SK-N-SH treated with all-trans-retinoic acid at 6 μM for 48 hours (cell line): ENCODE measurements at regions not wholly inside any gene's neighbourhood (a gene's known extent, or its start where the extent isn't known, plus 50 kb on each side); places are given as distances from the start of the nearest gene placed in this dataset.

Experiments
- ATAC-seq: fragments of 200-7000 bp; cut with Tn5 transposase; 3 replicates; pipeline ENCODE4 v1.9.1; 2020; ENCODE audit warnings: mild to moderate bottlenecking, moderate library complexity
- ARNTL ChIP-seq: fragments of 450-650 bp; formaldehyde crosslinking; IDR thresholded peaks from 2 replicates; pipeline ENCODE4 v1.5.0; 2020; ENCODE audit warnings: low read depth, mild to moderate bottlenecking, moderate library complexity, borderline replicate concordance
- BACH2 ChIP-seq: fragments of 250-450 bp; sonication (Bioruptor Pico); IDR thresholded peaks from 2 replicates; pipeline ENCODE4 v1.9.0; 2021; ENCODE audit warnings: mild to moderate bottlenecking, borderline replicate concordance
- CREB5 ChIP-seq: fragments of 250-450 bp; sonication (Bioruptor Pico); IDR thresholded peaks from 2 replicates; pipeline ENCODE4 v1.5.1; 2020; ENCODE audit warnings: low read depth, mild to moderate bottlenecking, moderate library complexity
- CSDC2 ChIP-seq: fragments of 250-450 bp; sonication (Bioruptor Pico); IDR thresholded peaks from 2 replicates; pipeline ENCODE4 v1.5.0; 2020; ENCODE audit warnings: mild to moderate bottlenecking, moderate library complexity
- GLIS3 ChIP-seq: fragments of 250-450 bp; sonication (Bioruptor Pico); IDR thresholded peaks from 2 replicates; pipeline ENCODE4 v1.5.0; 2020; ENCODE audit warnings: mild to moderate bottlenecking, moderate library complexity
- ISL1 ChIP-seq: fragments of 250-450 bp; sonication (Bioruptor Pico); IDR thresholded peaks from 2 replicates; pipeline ENCODE4 v2.1.2; 2022; ENCODE audit warnings: mild to moderate bottlenecking, moderate library complexity
- OSR1 ChIP-seq: fragments of 250-450 bp; sonication (Bioruptor Pico); IDR thresholded peaks from 2 replicates; pipeline ENCODE4 v1.8.0; 2022; ENCODE audit warnings: moderate library complexity, mild to moderate bottlenecking, inconsistent platforms
- RARB ChIP-seq: fragments of 250-450 bp; sonication (Bioruptor Pico); IDR thresholded peaks from 2 replicates; pipeline ENCODE4 v1.8.0; 2021; ENCODE audit warnings: mild to moderate bottlenecking, moderate library complexity
- TCF4 ChIP-seq: fragments of 250-450 bp; sonication (Bioruptor Pico); IDR thresholded peaks from 2 replicates; pipeline ENCODE4 v1.8.0; 2021; ENCODE audit warnings: mild to moderate bottlenecking, moderate library complexity, borderline replicate concordance
- TOX ChIP-seq: fragments of 250-450 bp; sonication (Bioruptor Pico); IDR thresholded peaks from 2 replicates; pipeline ENCODE4 v1.8.0; 2021; ENCODE audit warnings: mild to moderate bottlenecking, moderate library complexity, borderline replicate concordance
- TSHZ2 ChIP-seq: fragments of 250-450 bp; sonication (Bioruptor Pico); IDR thresholded peaks from 2 replicates; pipeline ENCODE4 v1.5.0; 2020; ENCODE audit warnings: mild to moderate bottlenecking, moderate library complexity
- ZC3H10 ChIP-seq: fragments of 250-450 bp; sonication (Bioruptor Pico); IDR thresholded peaks from 2 replicates; pipeline ENCODE4 v1.5.1; 2021; ENCODE audit warnings: mild to moderate bottlenecking, moderate library complexity
- ZNF565 ChIP-seq: fragments of 450-650 bp; formaldehyde crosslinking; conservative IDR thresholded peaks from 2 replicates; pipeline ENCODE4 v1.5.0; 2020; ENCODE audit warnings: low read depth, mild to moderate bottlenecking, moderate library complexity
- ZNF70 ChIP-seq: fragments of 450-650 bp; formaldehyde crosslinking; IDR thresholded peaks from 2 replicates; pipeline ENCODE4 v1.5.0; 2020; ENCODE audit warnings: mild to moderate bottlenecking, moderate library complexity
- ZNF8 ChIP-seq: fragments of 450-650 bp; formaldehyde crosslinking; IDR thresholded peaks from 2 replicates; pipeline ENCODE4 v1.5.0; 2020; ENCODE audit warnings: mild to moderate bottlenecking, moderate library complexity
- TF ChIP-seq, protein P1 (sequence below): fragments of 250-450 bp; sonication (Bioruptor Pico); IDR thresholded peaks from 2 replicates; pipeline ENCODE4 v1.8.0; 2021; ENCODE audit warnings: low read depth, mild to moderate bottlenecking, moderate library complexity, borderline replicate concordance
- TF ChIP-seq, protein P2 (sequence below): fragments of 250-450 bp; sonication (Bioruptor Pico); IDR thresholded peaks from 2 replicates; pipeline ENCODE4 v1.8.0; 2020; ENCODE audit warnings: mild to moderate bottlenecking, moderate library complexity, borderline replicate concordance

- no peak for ATAC-seq
- no peak for TF ChIP-seq ISL1 (CRISPR knock-in tag)
- no peak for TF ChIP-seq TCF4 (CRISPR knock-in tag)
Observed at GRCh38 chr10:130749911-130750310, 561.6 kb downstream of the TCERG1L start.

DNA sequence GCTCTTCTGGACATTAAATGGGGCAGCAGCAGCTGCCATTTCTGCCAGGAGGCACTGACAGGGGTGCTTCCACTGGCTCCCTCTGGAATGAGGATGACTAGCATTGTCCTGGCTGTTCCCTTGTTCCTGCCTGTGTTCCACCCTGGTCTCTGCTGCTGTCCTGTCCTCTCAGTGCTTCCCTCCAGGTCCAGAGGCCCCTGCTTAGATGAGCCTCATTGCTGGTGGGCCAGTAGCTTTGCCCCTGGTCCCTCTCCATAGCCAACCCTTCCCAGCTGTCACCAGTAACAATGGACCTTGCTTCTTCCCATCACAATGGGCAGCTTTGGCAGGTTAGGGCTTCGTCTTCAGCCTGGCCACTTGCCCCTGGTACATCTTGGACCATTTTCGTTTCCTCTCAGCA, 561.1 kb downstream of the TCERG1L start:
- ATAC-seq: no peak
- TF ChIP-seq, protein P1, sequence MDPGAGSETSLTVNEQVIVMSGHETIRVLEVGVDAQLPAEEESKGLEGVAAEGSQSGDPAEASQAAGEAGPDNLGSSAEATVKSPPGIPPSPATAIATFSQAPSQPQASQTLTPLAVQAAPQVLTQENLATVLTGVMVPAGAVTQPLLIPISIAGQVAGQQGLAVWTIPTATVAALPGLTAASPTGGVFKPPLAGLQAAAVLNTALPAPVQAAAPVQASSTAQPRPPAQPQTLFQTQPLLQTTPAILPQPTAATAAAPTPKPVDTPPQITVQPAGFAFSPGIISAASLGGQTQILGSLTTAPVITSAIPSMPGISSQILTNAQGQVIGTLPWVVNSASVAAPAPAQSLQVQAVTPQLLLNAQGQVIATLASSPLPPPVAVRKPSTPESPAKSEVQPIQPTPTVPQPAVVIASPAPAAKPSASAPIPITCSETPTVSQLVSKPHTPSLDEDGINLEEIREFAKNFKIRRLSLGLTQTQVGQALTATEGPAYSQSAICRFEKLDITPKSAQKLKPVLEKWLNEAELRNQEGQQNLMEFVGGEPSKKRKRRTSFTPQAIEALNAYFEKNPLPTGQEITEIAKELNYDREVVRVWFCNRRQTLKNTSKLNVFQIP: no peak
- TF ChIP-seq CSDC2 (CRISPR knock-in tag): no peak
- TF ChIP-seq ZNF565 (CRISPR knock-in tag): no peak
- TF ChIP-seq, protein P2, sequence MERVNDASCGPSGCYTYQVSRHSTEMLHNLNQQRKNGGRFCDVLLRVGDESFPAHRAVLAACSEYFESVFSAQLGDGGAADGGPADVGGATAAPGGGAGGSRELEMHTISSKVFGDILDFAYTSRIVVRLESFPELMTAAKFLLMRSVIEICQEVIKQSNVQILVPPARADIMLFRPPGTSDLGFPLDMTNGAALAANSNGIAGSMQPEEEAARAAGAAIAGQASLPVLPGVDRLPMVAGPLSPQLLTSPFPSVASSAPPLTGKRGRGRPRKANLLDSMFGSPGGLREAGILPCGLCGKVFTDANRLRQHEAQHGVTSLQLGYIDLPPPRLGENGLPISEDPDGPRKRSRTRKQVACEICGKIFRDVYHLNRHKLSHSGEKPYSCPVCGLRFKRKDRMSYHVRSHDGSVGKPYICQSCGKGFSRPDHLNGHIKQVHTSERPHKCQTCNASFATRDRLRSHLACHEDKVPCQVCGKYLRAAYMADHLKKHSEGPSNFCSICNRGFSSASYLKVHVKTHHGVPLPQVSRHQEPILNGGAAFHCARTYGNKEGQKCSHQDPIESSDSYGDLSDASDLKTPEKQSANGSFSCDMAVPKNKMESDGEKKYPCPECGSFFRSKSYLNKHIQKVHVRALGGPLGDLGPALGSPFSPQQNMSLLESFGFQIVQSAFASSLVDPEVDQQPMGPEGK (CRISPR knock-in tag): no peak
- no peak for TF ChIP-seq CREB5
- TF ChIP-seq TOX (CRISPR knock-in tag): no peak
- no peak for TF ChIP-seq TCF4 (CRISPR knock-in tag)
- TF ChIP-seq TSHZ2 (CRISPR knock-in tag): no peak
- no peak for TF ChIP-seq OSR1 (CRISPR knock-in tag)
- TF ChIP-seq ZNF8 (CRISPR knock-in tag): no peak
- no peak for TF ChIP-seq ZC3H10 (CRISPR knock-in tag)
- TF ChIP-seq RARB (CRISPR knock-in tag): no peak
- TF ChIP-seq ARNTL: no peak
- TF ChIP-seq BACH2 (CRISPR knock-in tag): no peak
- no peak for TF ChIP-seq ZNF70 (CRISPR knock-in tag)

- TF ChIP-seq GLIS3: no peak
- TF ChIP-seq, protein P2 (CRISPR knock-in tag): no peak
- TF ChIP-seq CREB5: no peak
- no peak for TF ChIP-seq CSDC2 (CRISPR knock-in tag)
- TF ChIP-seq ISL1 (CRISPR knock-in tag): no peak
- no peak for ATAC-seq
Observed at GRCh38 chr10:130751106-130751840, 560.2 kb downstream of the TCERG1L start.
